ENCODE measurements at regions not wholly inside any gene's neighbourhood (a gene's known extent, or its start where the extent isn't known, plus 50 kb on each side); places are given as distances from the start of the nearest gene placed in this dataset.

DNA sequence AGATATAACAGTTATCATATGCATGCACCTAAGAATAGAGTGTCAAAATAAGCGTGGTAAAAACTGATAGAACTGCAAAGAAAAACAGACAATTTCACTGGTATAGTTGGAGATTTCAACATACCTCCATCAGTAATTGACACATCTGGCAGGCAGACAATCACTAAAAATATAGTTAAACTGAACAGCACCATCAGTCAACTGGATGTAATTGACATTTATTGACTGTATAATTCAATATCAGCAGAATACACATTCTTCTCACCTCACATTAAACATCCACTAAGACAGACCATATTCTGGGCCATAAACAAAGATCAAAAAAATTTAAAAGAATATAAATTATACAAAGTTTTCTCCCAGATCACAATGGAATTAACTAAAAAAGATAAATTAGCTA lies 378.5 kb upstream of the RGPD4 start:
- no peak overlapping the region for H3K4me3 ChIP-seq (ENCODE audit: low read length in 2 of 2)
- no peak overlapping the region for H3K14ac ChIP-seq (ENCODE audit: low read length)
- no peak overlapping the region for H2AFZ ChIP-seq (ENCODE audit: low read length)
- no peak overlapping the region for H3K18ac ChIP-seq (ENCODE audit: low read length)
- peaks cover 0 to 2% of the 10 kb centered on the region in 2 donors for H3K9me3 ChIP-seq (replicated peaks in 1 of 2; ENCODE audit: control insufficient read depth in 2 of 2, insufficient read depth in 1 of 2, low read depth in 1 of 2, low read length in 2 of 2)
- H3K27ac ChIP-seq (replicated peaks; ENCODE audit: low read length): no peak overlapping the region
- H3K23ac ChIP-seq (ENCODE audit: low read depth, low read length, poor library complexity): no peak overlapping the region
- no peak for DNase-seq (ENCODE audit: low spot score)
- H3K79me1 ChIP-seq (ENCODE audit: low read depth, low read length): no peaks in the 10 kb centered on the region
- H4K91ac ChIP-seq (ENCODE audit: low read depth, low read length, poor library complexity): no peak overlapping the region
- H3K36me3 ChIP-seq (replicated peaks in 1 of 2; ENCODE audit: control insufficient read depth in 2 of 2, insufficient read depth in 2 of 2, low read length in 2 of 2): no peaks in the 10 kb centered on the region
- no peak overlapping the region for H2BK15ac ChIP-seq (ENCODE audit: low read length)
- no peaks in the 10 kb centered on the region for H3K27me3 ChIP-seq (ENCODE audit: control insufficient read depth in 3 of 3, insufficient read depth in 3 of 3, low read depth in 1 of 3, low read length in 3 of 3)
- WGBS, 2 donors (ENCODE audit: extremely low coverage in 2 of 2, insufficient read length in 2 of 2, insufficient replicate concordance in 1 of 2): no CpG with 5 or more reads among the region's 1 CpG
- no peak overlapping the region for H3K4ac ChIP-seq (ENCODE audit: low read length)
- H2BK120ac ChIP-seq (ENCODE audit: low read depth, low read length): no peak overlapping the region
- H3K4me1 ChIP-seq (ENCODE audit: control insufficient read depth in 2 of 2, insufficient read depth in 1 of 2, low read depth in 1 of 2, low read length in 2 of 2): peaks cover 0 to 2% of the 10 kb centered on the region in 2 donors
- H3K4me2 ChIP-seq (ENCODE audit: insufficient read depth, low read length, poor library complexity, severe bottlenecking): no peak overlapping the region
- H3K9ac ChIP-seq (ENCODE audit: low read depth, low read length, poor library complexity): no peak overlapping the region
- no peak overlapping the region for H4K8ac ChIP-seq (ENCODE audit: low read depth, low read length)
- no peak overlapping the region for H2BK5ac ChIP-seq (ENCODE audit: low read length)
- H2BK12ac ChIP-seq (ENCODE audit: low read length): no peak overlapping the region
- H2AK5ac ChIP-seq (ENCODE audit: low read depth, low read length): no peak overlapping the region

DNA sequence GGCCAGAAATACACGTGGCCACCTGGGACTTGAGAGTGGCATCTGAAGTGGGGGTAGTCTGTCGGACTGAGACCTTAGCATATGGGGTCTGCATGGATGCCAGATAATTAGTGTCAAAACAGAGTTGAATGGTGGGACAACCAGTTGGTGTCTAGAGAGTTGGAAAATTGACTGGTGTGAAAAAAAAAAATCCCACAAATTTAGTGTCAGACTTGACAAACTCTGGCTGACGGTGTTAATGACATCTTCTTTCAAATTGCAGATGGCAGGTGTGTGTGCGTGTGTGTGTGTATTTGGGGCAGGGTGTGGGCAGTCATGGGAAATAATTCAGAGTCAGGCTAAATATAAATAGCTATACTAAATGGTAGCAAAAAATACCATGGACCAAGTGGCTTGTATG lies 365.4 kb upstream of the RGPD4 start:
- H4K8ac ChIP-seq (ENCODE audit: low read depth, low read length): no peak overlapping the region
- H3K4me1 ChIP-seq (ENCODE audit: control insufficient read depth in 2 of 2, insufficient read depth in 1 of 2, low read depth in 1 of 2, low read length in 2 of 2): no peaks in the 10 kb centered on the region
- H3K9me3 ChIP-seq (replicated peaks in 1 of 2; ENCODE audit: control insufficient read depth in 2 of 2, insufficient read depth in 1 of 2, low read depth in 1 of 2, low read length in 2 of 2): peaks cover 0 to 1% of the 10 kb centered on the region in 2 donors
- no CpG with 5 or more reads among the region's 4 CpGs for WGBS, 2 donors (ENCODE audit: extremely low coverage in 2 of 2, insufficient read length in 2 of 2, insufficient replicate concordance in 1 of 2)
- H3K18ac ChIP-seq (ENCODE audit: low read length): no peak overlapping the region
- H3K9ac ChIP-seq (ENCODE audit: low read depth, low read length, poor library complexity): no peak overlapping the region
- no peak overlapping the region for H3K23ac ChIP-seq (ENCODE audit: low read depth, low read length, poor library complexity)
- DNase-seq (ENCODE audit: low spot score): no peak
- H3K14ac ChIP-seq (ENCODE audit: low read length): no peak overlapping the region
- H3K4ac ChIP-seq (ENCODE audit: low read length): no peak overlapping the region
- no peak overlapping the region for H2BK5ac ChIP-seq (ENCODE audit: low read length)
- no peak overlapping the region for H4K91ac ChIP-seq (ENCODE audit: low read depth, low read length, poor library complexity)
- no peak overlapping the region for H2BK120ac ChIP-seq (ENCODE audit: low read depth, low read length)
- H2BK15ac ChIP-seq (ENCODE audit: low read length): no peak overlapping the region
- H3K79me1 ChIP-seq (ENCODE audit: low read depth, low read length): no peaks in the 10 kb centered on the region
- no peak overlapping the region for H3K4me2 ChIP-seq (ENCODE audit: insufficient read depth, low read length, poor library complexity, severe bottlenecking)
- H2BK12ac ChIP-seq (ENCODE audit: low read length): no peak overlapping the region
- no peak overlapping the region for H2AFZ ChIP-seq (ENCODE audit: low read length)
- H2AK5ac ChIP-seq (ENCODE audit: low read depth, low read length): no peak overlapping the region
- H3K27me3 ChIP-seq (ENCODE audit: control insufficient read depth in 3 of 3, insufficient read depth in 3 of 3, low read depth in 1 of 3, low read length in 3 of 3): no peaks in the 10 kb centered on the region
- H3K4me3 ChIP-seq (ENCODE audit: low read length in 2 of 2): no peak overlapping the region
- no peaks in the 10 kb centered on the region for H3K36me3 ChIP-seq (replicated peaks in 1 of 2; ENCODE audit: control insufficient read depth in 2 of 2, insufficient read depth in 2 of 2, low read length in 2 of 2)
- H3K27ac ChIP-seq (replicated peaks; ENCODE audit: low read length): no peak overlapping the region

DNA sequence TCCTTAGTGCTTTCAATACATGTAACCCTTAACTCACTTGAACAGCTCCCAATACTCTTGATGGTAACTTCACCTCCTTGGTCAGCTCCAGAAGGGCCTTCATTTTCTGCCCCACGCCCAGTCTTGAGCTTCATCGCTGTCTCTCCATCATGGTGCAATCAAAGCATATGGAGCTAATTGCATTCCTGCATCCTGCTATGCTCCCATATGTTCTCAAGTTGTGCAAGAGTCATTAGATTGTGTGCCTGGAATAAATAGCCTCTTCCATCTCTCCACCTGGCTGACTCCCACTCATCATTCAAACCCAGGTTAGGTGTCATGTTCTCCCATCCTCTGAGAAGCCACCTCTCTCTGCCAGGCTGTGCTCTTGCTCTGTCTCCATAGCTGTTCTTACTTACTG lies 364.5 kb upstream of the RGPD4 start:
- Histone ChIP-seq H3K18ac (ENCODE audit: low read length) (no peak overlapping the region), H3K23ac (ENCODE audit: low read depth, low read length, poor library complexity) (no peak overlapping the region), H3K27me3 (ENCODE audit: control insufficient read depth in 3 of 3, insufficient read depth in 3 of 3, low read depth in 1 of 3, low read length in 3 of 3) (no peaks in the 10 kb centered on the region), H3K14ac (ENCODE audit: low read length) (no peak overlapping the region), H2AFZ (ENCODE audit: low read length) (no peak overlapping the region), H3K9me3 (replicated peaks in 1 of 2; ENCODE audit: control insufficient read depth in 2 of 2, insufficient read depth in 1 of 2, low read depth in 1 of 2, low read length in 2 of 2) (no peaks in the 10 kb centered on the region), H3K9ac (ENCODE audit: low read depth, low read length, poor library complexity) (no peak overlapping the region), H3K4me3 (ENCODE audit: low read length in 2 of 2) (no peak overlapping the region), H3K27ac (replicated peaks; ENCODE audit: low read length) (no peak overlapping the region), H2BK15ac (ENCODE audit: low read length) (no peak overlapping the region), H4K91ac (ENCODE audit: low read depth, low read length, poor library complexity) (no peak overlapping the region), H3K79me1 (ENCODE audit: low read depth, low read length) (no peaks in the 10 kb centered on the region), H2BK120ac (ENCODE audit: low read depth, low read length) (no peak overlapping the region), H3K36me3 (replicated peaks in 1 of 2; ENCODE audit: control insufficient read depth in 2 of 2, insufficient read depth in 2 of 2, low read length in 2 of 2) (no peaks in the 10 kb centered on the region), H3K4ac (ENCODE audit: low read length) (no peak overlapping the region), H2AK5ac (ENCODE audit: low read depth, low read length) (no peak overlapping the region), H2BK12ac (ENCODE audit: low read length) (no peak overlapping the region), H2BK5ac (ENCODE audit: low read length) (no peak overlapping the region), H3K4me2 (ENCODE audit: insufficient read depth, low read length, poor library complexity, severe bottlenecking) (no peak overlapping the region), H3K4me1 (ENCODE audit: control insufficient read depth in 2 of 2, insufficient read depth in 1 of 2, low read depth in 1 of 2, low read length in 2 of 2) (no peaks in the 10 kb centered on the region), H4K8ac (ENCODE audit: low read depth, low read length) (no peak overlapping the region)
- WGBS, 2 donors (ENCODE audit: extremely low coverage in 2 of 2, insufficient read length in 2 of 2, insufficient replicate concordance in 1 of 2): no CpG with 5 or more reads among the region's 2 CpGs
- no peak for DNase-seq (ENCODE audit: low spot score)

- H4K91ac ChIP-seq (ENCODE audit: low read depth, low read length, poor library complexity): no peak overlapping the region
- peaks cover 2% of the 10 kb centered on the region for H3K79me1 ChIP-seq (ENCODE audit: low read depth, low read length)
- H3K27me3 ChIP-seq (ENCODE audit: control insufficient read depth in 3 of 3, insufficient read depth in 3 of 3, low read depth in 1 of 3, low read length in 3 of 3): no peaks in the 10 kb centered on the region
- no peak overlapping the region for H3K27ac ChIP-seq (replicated peaks; ENCODE audit: low read length)
- no peak overlapping the region for H3K23ac ChIP-seq (ENCODE audit: low read depth, low read length, poor library complexity)
- H4K8ac ChIP-seq (ENCODE audit: low read depth, low read length): no peak overlapping the region
- no peak overlapping the region for H3K4me2 ChIP-seq (ENCODE audit: insufficient read depth, low read length, poor library complexity, severe bottlenecking)
- H3K36me3 ChIP-seq (replicated peaks in 1 of 2; ENCODE audit: control insufficient read depth in 2 of 2, insufficient read depth in 2 of 2, low read length in 2 of 2): no peaks in the 10 kb centered on the region
- no peak overlapping the region for H2BK12ac ChIP-seq (ENCODE audit: low read length)
- H2AFZ ChIP-seq (ENCODE audit: low read length): no peak overlapping the region
- no peak overlapping the region for H2BK5ac ChIP-seq (ENCODE audit: low read length)
- H3K4me1 ChIP-seq (ENCODE audit: control insufficient read depth in 2 of 2, insufficient read depth in 1 of 2, low read depth in 1 of 2, low read length in 2 of 2): no peaks in the 10 kb centered on the region
- no peak overlapping the region for H2AK5ac ChIP-seq (ENCODE audit: low read depth, low read length)
- DNase-seq (ENCODE audit: low spot score): no peak
- no peak overlapping the region for H2BK120ac ChIP-seq (ENCODE audit: low read depth, low read length)
- no peak overlapping the region for H3K9ac ChIP-seq (ENCODE audit: low read depth, low read length, poor library complexity)
- WGBS, 2 donors (ENCODE audit: extremely low coverage in 2 of 2, insufficient read length in 2 of 2, insufficient replicate concordance in 1 of 2): no CpG with 5 or more reads among the region's 2 CpGs
- no peak overlapping the region for H2BK15ac ChIP-seq (ENCODE audit: low read length)
- no peak overlapping the region for H3K4ac ChIP-seq (ENCODE audit: low read length)
- no peak overlapping the region for H3K14ac ChIP-seq (ENCODE audit: low read length)
- no peak overlapping the region for H3K18ac ChIP-seq (ENCODE audit: low read length)
- H3K4me3 ChIP-seq (ENCODE audit: low read length in 2 of 2): no peak overlapping the region
- H3K9me3 ChIP-seq (replicated peaks in 1 of 2; ENCODE audit: control insufficient read depth in 2 of 2, insufficient read depth in 1 of 2, low read depth in 1 of 2, low read length in 2 of 2): no peaks in the 10 kb centered on the region
Measured at GRCh38 chr2:107466241-107466640, 360.5 kb upstream of the RGPD4 start.
